ENCODE measurements at regions not wholly inside any gene's neighbourhood (a gene's known extent, or its start where the extent isn't known, plus 50 kb on each side); places are given as distances from the start of the nearest gene placed in this dataset.

DNA sequence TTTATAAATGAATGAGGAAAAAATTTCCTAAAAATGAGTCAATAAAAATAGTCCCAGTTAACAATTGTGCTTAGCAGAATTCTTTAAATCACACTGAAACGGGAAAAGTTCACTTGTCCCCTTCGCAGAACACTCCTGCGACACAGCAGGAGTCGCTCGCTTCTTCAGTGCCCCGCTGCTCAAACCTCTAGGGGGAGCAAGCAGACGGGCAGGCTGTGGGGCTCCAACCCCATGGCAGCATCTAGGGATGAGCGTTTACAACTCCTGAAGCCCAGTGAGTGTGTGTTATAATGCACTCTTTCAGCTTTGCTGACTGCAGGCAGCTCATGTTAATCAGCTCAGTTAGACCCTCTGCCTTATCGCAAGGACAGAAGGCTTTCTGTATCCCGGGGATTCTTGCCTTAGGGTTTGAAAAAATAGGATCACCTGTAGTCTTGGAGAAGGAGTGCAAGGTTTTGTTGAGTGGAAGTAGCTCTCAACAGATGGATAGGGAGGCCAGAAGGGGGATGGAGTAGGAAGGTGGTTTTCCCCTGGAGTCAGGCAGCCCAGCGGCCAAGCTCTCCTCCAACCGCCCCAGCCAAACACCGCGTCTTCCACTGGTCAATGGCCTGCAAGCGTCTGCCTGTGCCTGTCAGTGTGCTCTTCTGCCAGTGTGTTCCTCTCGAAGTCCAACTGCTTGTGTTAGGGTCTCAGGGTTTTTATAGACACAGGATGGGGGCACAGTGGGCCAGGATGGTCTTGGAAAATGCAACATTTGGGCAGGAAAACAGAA, 1977.7 kb upstream of the LRRTM1 start:
- TF ChIP-seq, protein P1, sequence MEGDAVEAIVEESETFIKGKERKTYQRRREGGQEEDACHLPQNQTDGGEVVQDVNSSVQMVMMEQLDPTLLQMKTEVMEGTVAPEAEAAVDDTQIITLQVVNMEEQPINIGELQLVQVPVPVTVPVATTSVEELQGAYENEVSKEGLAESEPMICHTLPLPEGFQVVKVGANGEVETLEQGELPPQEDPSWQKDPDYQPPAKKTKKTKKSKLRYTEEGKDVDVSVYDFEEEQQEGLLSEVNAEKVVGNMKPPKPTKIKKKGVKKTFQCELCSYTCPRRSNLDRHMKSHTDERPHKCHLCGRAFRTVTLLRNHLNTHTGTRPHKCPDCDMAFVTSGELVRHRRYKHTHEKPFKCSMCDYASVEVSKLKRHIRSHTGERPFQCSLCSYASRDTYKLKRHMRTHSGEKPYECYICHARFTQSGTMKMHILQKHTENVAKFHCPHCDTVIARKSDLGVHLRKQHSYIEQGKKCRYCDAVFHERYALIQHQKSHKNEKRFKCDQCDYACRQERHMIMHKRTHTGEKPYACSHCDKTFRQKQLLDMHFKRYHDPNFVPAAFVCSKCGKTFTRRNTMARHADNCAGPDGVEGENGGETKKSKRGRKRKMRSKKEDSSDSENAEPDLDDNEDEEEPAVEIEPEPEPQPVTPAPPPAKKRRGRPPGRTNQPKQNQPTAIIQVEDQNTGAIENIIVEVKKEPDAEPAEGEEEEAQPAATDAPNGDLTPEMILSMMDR (IDR thresholded peaks at IDR 0.05) = no peak
- TF ChIP-seq POLR2A (IDR thresholded peaks at IDR 0.05) = no peak

Data from body of pancreas (tissue), 4 donors.